WTC11 (cell line): ENCODE measurements at regions not wholly inside any gene's neighbourhood (a gene's known extent, or its start where the extent isn't known, plus 50 kb on each side); places are given as distances from the start of the nearest gene placed in this dataset.

Experiments used
- ATAC-seq: fragments of 200-7000 bp; cut with Tn5 transposase; 2 replicates; pipeline ENCODE4 v1.10.0; 2021; ENCODE audit warnings: mild to moderate bottlenecking, moderate library complexity
- CTCF ChIA-PET: fragments of 300-600 bp; sonication (Branson Sonifier 250); formaldehyde crosslinking; loops from one replicate; lab custom pipeline; 2021; ENCODE audit warnings: antibody characterized with exemption; lab: Charles Lee
- POLR2A ChIA-PET: fragments of 350-600 bp; sonication (Branson Sonifier 250); formaldehyde crosslinking; loops from one replicate; lab custom pipeline; 2021; ENCODE audit warnings: antibody characterized with exemption; lab: Charles Lee
- DNase-seq: peaks from one replicate; pipeline ENCODE4 v3.0.0; 2021; ENCODE audit warnings: low spot score
- H3K27ac Mint-ChIP-seq: 2 replicates; pipeline ENCODE4 v1.8.0; 2021; ENCODE audit warnings: mixed read lengths
- H3K27me3 Mint-ChIP-seq: 2 replicates; pipeline ENCODE4 v1.8.0; 2021; ENCODE audit warnings: low read depth, mild to moderate bottlenecking, moderate library complexity, mixed read lengths
- H3K36me3 Mint-ChIP-seq: 2 replicates; pipeline ENCODE4 v1.8.0; 2021; ENCODE audit warnings: mixed read lengths
- H3K4me1 Mint-ChIP-seq: 2 replicates; pipeline ENCODE4 v1.8.0; 2022; ENCODE audit warnings: mixed read lengths
- H3K4me3 Mint-ChIP-seq: 2 replicates; pipeline ENCODE4 v1.8.0; 2021; ENCODE audit warnings: mild to moderate bottlenecking, moderate library complexity, mixed read lengths
- H3K9me3 Mint-ChIP-seq: 2 replicates; pipeline ENCODE4 v1.8.0; 2021; ENCODE audit warnings: mixed read lengths
- ETV6 ChIP-seq: sonication (generic); formaldehyde crosslinking; IDR thresholded peaks from 2 replicates; pipeline ENCODE4 v1.8.1; 2022; ENCODE audit warnings: mild to moderate bottlenecking, missing genetic modification reagents
- FOXJ3 ChIP-seq: sonication (generic); formaldehyde crosslinking; IDR thresholded peaks from 2 replicates; pipeline ENCODE4 v1.9.0; 2021; ENCODE audit warnings: missing genetic modification reagents, mild to moderate bottlenecking, borderline replicate concordance
- FOXK1 ChIP-seq: sonication (generic); formaldehyde crosslinking; IDR thresholded peaks from 2 replicates; pipeline ENCODE4 v1.8.0; 2022; ENCODE audit warnings: mild to moderate bottlenecking, moderate library complexity, missing genetic modification reagents
- HMGA2 ChIP-seq: fragments of 250-450 bp; sonication (Bioruptor Pico); IDR thresholded peaks from 2 replicates; pipeline ENCODE4 v1.4.0; 2021; ENCODE audit warnings: mild to moderate bottlenecking, moderate library complexity
- MYBL2 ChIP-seq: sonication (generic); formaldehyde crosslinking; IDR thresholded peaks from 2 replicates; pipeline ENCODE4 v1.8.1; 2023; ENCODE audit warnings: mild to moderate bottlenecking, moderate library complexity, missing genetic modification reagents
- OVOL2 ChIP-seq: fragments of 250-450 bp; sonication (Bioruptor Pico); IDR thresholded peaks from 2 replicates; pipeline ENCODE4 v1.9.0; 2021; ENCODE audit warnings: mild to moderate bottlenecking, borderline replicate concordance
- PRRX2 ChIP-seq: fragments of 250-450 bp; sonication (Bioruptor Pico); IDR thresholded peaks from 2 replicates; pipeline ENCODE4 v1.8.0; 2021; ENCODE audit warnings: mild to moderate bottlenecking
- RELA ChIP-seq: sonication (generic); formaldehyde crosslinking; IDR thresholded peaks from 2 replicates; pipeline ENCODE4 v1.8.1; 2022; ENCODE audit warnings: missing genetic modification reagents, mild to moderate bottlenecking, borderline replicate concordance
- SMAD4 ChIP-seq: sonication (generic); formaldehyde crosslinking; IDR thresholded peaks from 2 replicates; pipeline ENCODE4 v1.8.0; 2022; ENCODE audit warnings: mild to moderate bottlenecking, missing genetic modification reagents
- TCF7 ChIP-seq: sonication (generic); formaldehyde crosslinking; IDR thresholded peaks from 2 replicates; pipeline ENCODE4 v1.8.0; 2022; ENCODE audit warnings: mild to moderate bottlenecking, low read depth, missing genetic modification reagents, moderate library complexity
- ZNF121 ChIP-seq: sonication (generic); formaldehyde crosslinking; IDR thresholded peaks from 2 replicates; pipeline ENCODE4 v1.8.0; 2023; ENCODE audit warnings: missing genetic modification reagents
- ZNF263 ChIP-seq: sonication (generic); formaldehyde crosslinking; IDR thresholded peaks from 2 replicates; pipeline ENCODE4 v1.8.1; 2022; ENCODE audit warnings: low read depth, mild to moderate bottlenecking, moderate library complexity, missing genetic modification reagents
- ZNF416 ChIP-seq: fragments of 250-450 bp; sonication (Bioruptor Pico); IDR thresholded peaks from 2 replicates; pipeline ENCODE4 v1.9.0; 2021; ENCODE audit warnings: mild to moderate bottlenecking, inconsistent platforms
- TF ChIP-seq, protein P1 (sequence below): sonication (generic); formaldehyde crosslinking; IDR thresholded peaks from 2 replicates; pipeline ENCODE4 v1.8.0; 2022; ENCODE audit warnings: mild to moderate bottlenecking, missing genetic modification reagents
- TF ChIP-seq, protein P2 (sequence below): fragments of 250-450 bp; sonication (Bioruptor Pico); IDR thresholded peaks from 2 replicates; pipeline ENCODE4 v1.9.0; 2021; ENCODE audit warnings: mild to moderate bottlenecking, borderline replicate concordance
- TF ChIP-seq, protein P3 (sequence below): sonication (generic); formaldehyde crosslinking; IDR thresholded peaks from 2 replicates; pipeline ENCODE4 v1.8.1; 2022; ENCODE audit warnings: low read depth, missing genetic modification reagents, borderline replicate concordance
- TF ChIP-seq, protein P4 (sequence below): sonication (generic); formaldehyde crosslinking; IDR thresholded peaks from 2 replicates; pipeline ENCODE4 v1.8.0; 2023; ENCODE audit warnings: missing genetic modification reagents, mild to moderate bottlenecking, borderline replicate concordance
- TF ChIP-seq, protein P5 (sequence below): fragments of 250-450 bp; sonication (Bioruptor Pico); IDR thresholded peaks from 2 replicates; pipeline ENCODE4 v2.1.2; 2022; ENCODE audit warnings: mild to moderate bottlenecking, moderate library complexity
- TF ChIP-seq, protein P6 (sequence below): sonication (generic); formaldehyde crosslinking; IDR thresholded peaks from 2 replicates; pipeline ENCODE4 v1.8.1; 2023; ENCODE audit warnings: mild to moderate bottlenecking, missing genetic modification reagents

DNA sequence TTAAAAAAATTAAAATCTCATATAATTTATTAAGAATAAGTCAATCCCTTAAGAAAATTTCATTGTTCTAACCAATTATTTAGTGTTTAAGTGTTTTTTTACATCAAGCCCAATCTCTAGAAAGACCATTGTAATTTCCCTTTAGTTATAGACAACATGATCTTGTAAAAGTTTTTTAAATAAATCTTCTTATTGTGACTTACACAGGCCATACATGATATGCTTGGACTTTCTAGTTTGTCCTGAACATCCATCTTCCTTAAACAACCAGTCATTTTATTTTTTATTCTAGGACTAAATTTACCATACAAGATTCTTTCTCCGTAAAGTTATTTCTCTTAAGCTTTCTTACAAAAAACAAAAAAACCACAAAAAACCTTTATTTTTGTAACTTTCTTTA is 126.5 kb upstream of the MAST4 start:
- peaks cover 79% of the 10 kb centered on the region for H3K9me3 Mint-ChIP-seq
- no peaks in the 10 kb centered on the region for H3K4me1 Mint-ChIP-seq
- ATAC-seq (no peak), DNase-seq (no peak)
- TF ChIP-seq TCF7 (CRISPR knock-in tag) = no peak
- no peak for TF ChIP-seq OVOL2 (CRISPR knock-in tag)
- TF ChIP-seq, protein P1, sequence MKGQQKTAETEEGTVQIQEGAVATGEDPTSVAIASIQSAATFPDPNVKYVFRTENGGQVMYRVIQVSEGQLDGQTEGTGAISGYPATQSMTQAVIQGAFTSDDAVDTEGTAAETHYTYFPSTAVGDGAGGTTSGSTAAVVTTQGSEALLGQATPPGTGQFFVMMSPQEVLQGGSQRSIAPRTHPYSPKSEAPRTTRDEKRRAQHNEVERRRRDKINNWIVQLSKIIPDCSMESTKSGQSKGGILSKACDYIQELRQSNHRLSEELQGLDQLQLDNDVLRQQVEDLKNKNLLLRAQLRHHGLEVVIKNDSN (CRISPR knock-in tag) = no peak
- TF ChIP-seq ETV6 (CRISPR knock-in tag) = no peak
- TF ChIP-seq MYBL2 (CRISPR knock-in tag) = no peak
- no peak for TF ChIP-seq PRRX2 (CRISPR knock-in tag)
- TF ChIP-seq, protein P2, sequence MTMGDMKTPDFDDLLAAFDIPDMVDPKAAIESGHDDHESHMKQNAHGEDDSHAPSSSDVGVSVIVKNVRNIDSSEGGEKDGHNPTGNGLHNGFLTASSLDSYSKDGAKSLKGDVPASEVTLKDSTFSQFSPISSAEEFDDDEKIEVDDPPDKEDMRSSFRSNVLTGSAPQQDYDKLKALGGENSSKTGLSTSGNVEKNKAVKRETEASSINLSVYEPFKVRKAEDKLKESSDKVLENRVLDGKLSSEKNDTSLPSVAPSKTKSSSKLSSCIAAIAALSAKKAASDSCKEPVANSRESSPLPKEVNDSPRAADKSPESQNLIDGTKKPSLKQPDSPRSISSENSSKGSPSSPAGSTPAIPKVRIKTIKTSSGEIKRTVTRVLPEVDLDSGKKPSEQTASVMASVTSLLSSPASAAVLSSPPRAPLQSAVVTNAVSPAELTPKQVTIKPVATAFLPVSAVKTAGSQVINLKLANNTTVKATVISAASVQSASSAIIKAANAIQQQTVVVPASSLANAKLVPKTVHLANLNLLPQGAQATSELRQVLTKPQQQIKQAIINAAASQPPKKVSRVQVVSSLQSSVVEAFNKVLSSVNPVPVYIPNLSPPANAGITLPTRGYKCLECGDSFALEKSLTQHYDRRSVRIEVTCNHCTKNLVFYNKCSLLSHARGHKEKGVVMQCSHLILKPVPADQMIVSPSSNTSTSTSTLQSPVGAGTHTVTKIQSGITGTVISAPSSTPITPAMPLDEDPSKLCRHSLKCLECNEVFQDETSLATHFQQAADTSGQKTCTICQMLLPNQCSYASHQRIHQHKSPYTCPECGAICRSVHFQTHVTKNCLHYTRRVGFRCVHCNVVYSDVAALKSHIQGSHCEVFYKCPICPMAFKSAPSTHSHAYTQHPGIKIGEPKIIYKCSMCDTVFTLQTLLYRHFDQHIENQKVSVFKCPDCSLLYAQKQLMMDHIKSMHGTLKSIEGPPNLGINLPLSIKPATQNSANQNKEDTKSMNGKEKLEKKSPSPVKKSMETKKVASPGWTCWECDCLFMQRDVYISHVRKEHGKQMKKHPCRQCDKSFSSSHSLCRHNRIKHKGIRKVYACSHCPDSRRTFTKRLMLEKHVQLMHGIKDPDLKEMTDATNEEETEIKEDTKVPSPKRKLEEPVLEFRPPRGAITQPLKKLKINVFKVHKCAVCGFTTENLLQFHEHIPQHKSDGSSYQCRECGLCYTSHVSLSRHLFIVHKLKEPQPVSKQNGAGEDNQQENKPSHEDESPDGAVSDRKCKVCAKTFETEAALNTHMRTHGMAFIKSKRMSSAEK (CRISPR knock-in tag) = no peak
- TF ChIP-seq FOXJ3 = no peak
- TF ChIP-seq ZNF416 (CRISPR knock-in tag) = no peak
- TF ChIP-seq, protein P3, sequence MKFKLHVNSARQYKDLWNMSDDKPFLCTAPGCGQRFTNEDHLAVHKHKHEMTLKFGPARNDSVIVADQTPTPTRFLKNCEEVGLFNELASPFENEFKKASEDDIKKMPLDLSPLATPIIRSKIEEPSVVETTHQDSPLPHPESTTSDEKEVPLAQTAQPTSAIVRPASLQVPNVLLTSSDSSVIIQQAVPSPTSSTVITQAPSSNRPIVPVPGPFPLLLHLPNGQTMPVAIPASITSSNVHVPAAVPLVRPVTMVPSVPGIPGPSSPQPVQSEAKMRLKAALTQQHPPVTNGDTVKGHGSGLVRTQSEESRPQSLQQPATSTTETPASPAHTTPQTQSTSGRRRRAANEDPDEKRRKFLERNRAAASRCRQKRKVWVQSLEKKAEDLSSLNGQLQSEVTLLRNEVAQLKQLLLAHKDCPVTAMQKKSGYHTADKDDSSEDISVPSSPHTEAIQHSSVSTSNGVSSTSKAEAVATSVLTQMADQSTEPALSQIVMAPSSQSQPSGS = no peak
- H3K4me3 Mint-ChIP-seq = no peak overlapping the region
- POLR2A ChIA-PET = no interaction called here
- H3K36me3 Mint-ChIP-seq = peaks cover 67% of the 10 kb centered on the region
- CTCF ChIA-PET = no interaction called here
- H3K27me3 Mint-ChIP-seq = no peaks in the 10 kb centered on the region; the same call in 1 of the 2 replicates
- no peak overlapping the region for H3K27ac Mint-ChIP-seq

DNA sequence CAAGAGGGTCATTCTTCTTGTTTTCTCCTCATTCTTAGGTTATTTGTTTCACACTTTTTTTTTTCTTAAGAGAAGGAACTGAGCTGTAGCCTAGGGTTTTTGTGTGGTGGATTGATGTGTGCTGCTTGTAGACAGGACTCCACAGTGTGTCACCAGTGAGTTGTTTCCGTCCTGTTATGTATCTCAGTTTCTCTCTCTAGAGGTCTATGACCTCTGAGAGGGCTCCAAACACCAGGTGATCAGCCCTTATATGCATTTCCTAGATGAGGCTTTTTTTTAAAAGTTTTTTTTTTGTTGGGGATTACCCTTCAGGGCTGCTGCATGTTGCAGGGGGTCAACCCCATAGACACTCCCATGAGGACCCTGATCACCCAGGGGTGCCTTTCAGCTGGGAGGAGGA is 124.2 kb upstream of the MAST4 start:
- ATAC-seq = no peak
- Mint-ChIP-seq H3K4me3 (no peak overlapping the region), H3K27me3 (no peaks in the 10 kb centered on the region; the same call in 1 of the 2 replicates)
- POLR2A ChIA-PET = no interaction called here
- TF ChIP-seq, protein P4, sequence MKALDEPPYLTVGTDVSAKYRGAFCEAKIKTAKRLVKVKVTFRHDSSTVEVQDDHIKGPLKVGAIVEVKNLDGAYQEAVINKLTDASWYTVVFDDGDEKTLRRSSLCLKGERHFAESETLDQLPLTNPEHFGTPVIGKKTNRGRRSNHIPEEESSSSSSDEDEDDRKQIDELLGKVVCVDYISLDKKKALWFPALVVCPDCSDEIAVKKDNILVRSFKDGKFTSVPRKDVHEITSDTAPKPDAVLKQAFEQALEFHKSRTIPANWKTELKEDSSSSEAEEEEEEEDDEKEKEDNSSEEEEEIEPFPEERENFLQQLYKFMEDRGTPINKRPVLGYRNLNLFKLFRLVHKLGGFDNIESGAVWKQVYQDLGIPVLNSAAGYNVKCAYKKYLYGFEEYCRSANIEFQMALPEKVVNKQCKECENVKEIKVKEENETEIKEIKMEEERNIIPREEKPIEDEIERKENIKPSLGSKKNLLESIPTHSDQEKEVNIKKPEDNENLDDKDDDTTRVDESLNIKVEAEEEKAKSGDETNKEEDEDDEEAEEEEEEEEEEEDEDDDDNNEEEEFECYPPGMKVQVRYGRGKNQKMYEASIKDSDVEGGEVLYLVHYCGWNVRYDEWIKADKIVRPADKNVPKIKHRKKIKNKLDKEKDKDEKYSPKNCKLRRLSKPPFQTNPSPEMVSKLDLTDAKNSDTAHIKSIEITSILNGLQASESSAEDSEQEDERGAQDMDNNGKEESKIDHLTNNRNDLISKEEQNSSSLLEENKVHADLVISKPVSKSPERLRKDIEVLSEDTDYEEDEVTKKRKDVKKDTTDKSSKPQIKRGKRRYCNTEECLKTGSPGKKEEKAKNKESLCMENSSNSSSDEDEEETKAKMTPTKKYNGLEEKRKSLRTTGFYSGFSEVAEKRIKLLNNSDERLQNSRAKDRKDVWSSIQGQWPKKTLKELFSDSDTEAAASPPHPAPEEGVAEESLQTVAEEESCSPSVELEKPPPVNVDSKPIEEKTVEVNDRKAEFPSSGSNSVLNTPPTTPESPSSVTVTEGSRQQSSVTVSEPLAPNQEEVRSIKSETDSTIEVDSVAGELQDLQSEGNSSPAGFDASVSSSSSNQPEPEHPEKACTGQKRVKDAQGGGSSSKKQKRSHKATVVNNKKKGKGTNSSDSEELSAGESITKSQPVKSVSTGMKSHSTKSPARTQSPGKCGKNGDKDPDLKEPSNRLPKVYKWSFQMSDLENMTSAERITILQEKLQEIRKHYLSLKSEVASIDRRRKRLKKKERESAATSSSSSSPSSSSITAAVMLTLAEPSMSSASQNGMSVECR (CRISPR knock-in tag) = no peak
- TF ChIP-seq, all 79 proteins: peak for 0
- CTCF ChIA-PET = no interaction called here
- H3K27ac Mint-ChIP-seq = no peak overlapping the region
- peaks cover 57% of the 10 kb centered on the region for H3K9me3 Mint-ChIP-seq
- H3K4me1 Mint-ChIP-seq = peaks cover 16% of the 10 kb centered on the region
- no peak for DNase-seq
- H3K36me3 Mint-ChIP-seq = peaks cover 45% of the 10 kb centered on the region

DNA sequence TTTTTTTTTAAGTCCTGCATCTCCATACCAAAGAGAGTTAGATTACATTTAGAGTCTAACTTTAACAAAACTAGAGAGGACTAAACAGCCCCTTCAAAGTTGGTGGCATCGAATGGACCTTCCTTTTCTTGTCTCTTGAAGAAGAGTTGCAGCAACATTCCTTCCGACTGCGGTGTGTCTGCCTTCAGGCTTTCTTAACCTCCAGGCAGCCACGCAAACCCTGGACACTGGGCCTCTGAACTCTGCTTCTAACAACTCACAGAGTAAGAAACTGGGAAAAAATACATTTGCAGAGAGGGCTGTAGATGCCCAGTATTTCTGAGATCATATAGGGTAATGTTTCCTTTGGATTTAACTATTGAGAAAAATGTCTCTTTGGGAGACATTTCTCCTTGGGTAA is 120.5 kb upstream of the MAST4 start:
- POLR2A ChIA-PET = interaction anchor here (1.1 kb wide), 1 partner anchor 166 kb away, joined by 3 read pairs; no protein-coding TSS in a partner anchor
- Mint-ChIP-seq H3K36me3 (peaks cover 21% of the 10 kb centered on the region), H3K9me3 (peaks cover 46% of the 10 kb centered on the region), H3K27me3 (no peaks in the 10 kb centered on the region; the same call in 1 of the 2 replicates), H3K27ac (no peak overlapping the region), H3K4me1 (peaks cover 22% of the 10 kb centered on the region), H3K4me3 (no peak overlapping the region)
- ATAC-seq (peak; percentile 39), DNase-seq (no peak)
- CTCF ChIA-PET = no interaction called here
- TF ChIP-seq RELA (CRISPR knock-in tag) = no peak
- TF ChIP-seq, protein P5, sequence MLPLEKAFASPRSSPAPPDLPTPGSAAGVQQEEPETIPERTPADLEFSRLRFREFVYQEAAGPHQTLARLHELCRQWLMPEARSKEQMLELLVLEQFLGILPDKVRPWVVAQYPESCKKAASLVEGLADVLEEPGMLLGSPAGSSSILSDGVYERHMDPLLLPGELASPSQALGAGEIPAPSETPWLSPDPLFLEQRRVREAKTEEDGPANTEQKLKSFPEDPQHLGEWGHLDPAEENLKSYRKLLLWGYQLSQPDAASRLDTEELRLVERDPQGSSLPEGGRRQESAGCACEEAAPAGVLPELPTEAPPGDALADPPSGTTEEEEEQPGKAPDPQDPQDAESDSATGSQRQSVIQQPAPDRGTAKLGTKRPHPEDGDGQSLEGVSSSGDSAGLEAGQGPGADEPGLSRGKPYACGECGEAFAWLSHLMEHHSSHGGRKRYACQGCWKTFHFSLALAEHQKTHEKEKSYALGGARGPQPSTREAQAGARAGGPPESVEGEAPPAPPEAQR (CRISPR knock-in tag) = no peak
- TF ChIP-seq FOXK1 (CRISPR knock-in tag) = no peak
- no peak for TF ChIP-seq ZNF121 (CRISPR knock-in tag)
- TF ChIP-seq ZNF263 = no peak
- no peak for TF ChIP-seq HMGA2 (CRISPR knock-in tag)
- no peak for TF ChIP-seq SMAD4 (CRISPR knock-in tag)
- TF ChIP-seq, protein P6, sequence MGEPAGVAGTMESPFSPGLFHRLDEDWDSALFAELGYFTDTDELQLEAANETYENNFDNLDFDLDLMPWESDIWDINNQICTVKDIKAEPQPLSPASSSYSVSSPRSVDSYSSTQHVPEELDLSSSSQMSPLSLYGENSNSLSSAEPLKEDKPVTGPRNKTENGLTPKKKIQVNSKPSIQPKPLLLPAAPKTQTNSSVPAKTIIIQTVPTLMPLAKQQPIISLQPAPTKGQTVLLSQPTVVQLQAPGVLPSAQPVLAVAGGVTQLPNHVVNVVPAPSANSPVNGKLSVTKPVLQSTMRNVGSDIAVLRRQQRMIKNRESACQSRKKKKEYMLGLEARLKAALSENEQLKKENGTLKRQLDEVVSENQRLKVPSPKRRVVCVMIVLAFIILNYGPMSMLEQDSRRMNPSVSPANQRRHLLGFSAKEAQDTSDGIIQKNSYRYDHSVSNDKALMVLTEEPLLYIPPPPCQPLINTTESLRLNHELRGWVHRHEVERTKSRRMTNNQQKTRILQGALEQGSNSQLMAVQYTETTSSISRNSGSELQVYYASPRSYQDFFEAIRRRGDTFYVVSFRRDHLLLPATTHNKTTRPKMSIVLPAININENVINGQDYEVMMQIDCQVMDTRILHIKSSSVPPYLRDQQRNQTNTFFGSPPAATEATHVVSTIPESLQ = no peak
